ENCODE measurements at regions not wholly inside any gene's neighbourhood (a gene's known extent, or its start where the extent isn't known, plus 50 kb on each side); places are given as distances from the start of the nearest gene placed in this dataset.

- no peak for DNase-seq (ENCODE audit: low read depth)
- TF ChIP-seq CTCF (IDR thresholded peaks at IDR 0.05; ENCODE audit: insufficient read depth, low read length, poor library complexity, severe bottlenecking): no peak
- Histone ChIP-seq H3K4me3 (ENCODE audit: low read depth, low read length) (no peak overlapping the region), H3K36me3 (ENCODE audit: control insufficient read depth, insufficient read depth, low read length) (no peaks in the 10 kb centered on the region), H3K27me3 (ENCODE audit: control insufficient read depth, insufficient read depth, low read length) (no peaks in the 10 kb centered on the region)
These were observed 665.0 kb upstream of the MGMT start for GRCh38 chr10:128802062-128802461.

GRCh38 chr10:128803790-128804189 lies 663.3 kb upstream of the MGMT start:
- no peaks in the 10 kb centered on the region for H3K36me3 ChIP-seq (ENCODE audit: control insufficient read depth, insufficient read depth, low read length)
- DNase-seq (ENCODE audit: low read depth): no peak
- no peaks in the 10 kb centered on the region for H3K27me3 ChIP-seq (ENCODE audit: control insufficient read depth, insufficient read depth, low read length)

GRCh38 chr10:128804411-128804810 lies 662.6 kb upstream of the MGMT start:
- Histone ChIP-seq H3K27me3 (ENCODE audit: control insufficient read depth, insufficient read depth, low read length) (no peaks in the 10 kb centered on the region), H3K4me3 (ENCODE audit: low read depth, low read length) (no peak overlapping the region), H3K36me3 (ENCODE audit: control insufficient read depth, insufficient read depth, low read length) (no peaks in the 10 kb centered on the region)
- DNase-seq (ENCODE audit: low read depth): no peak
- no peak for TF ChIP-seq CTCF (IDR thresholded peaks at IDR 0.05; ENCODE audit: insufficient read depth, low read length, poor library complexity, severe bottlenecking)

More at GRCh38 chr10:128803790-128804189, 663.3 kb upstream of the MGMT start:
- TF ChIP-seq CTCF (IDR thresholded peaks at IDR 0.05; ENCODE audit: insufficient read depth, low read length, poor library complexity, severe bottlenecking): no peak
- H3K4me3 ChIP-seq (ENCODE audit: low read depth, low read length): no peak overlapping the region

- TF ChIP-seq CTCF (IDR thresholded peaks at IDR 0.05; ENCODE audit: insufficient read depth, low read length, poor library complexity, severe bottlenecking): no peak
- Histone ChIP-seq H3K4me3 (ENCODE audit: low read depth, low read length) (no peak overlapping the region), H3K36me3 (ENCODE audit: control insufficient read depth, insufficient read depth, low read length) (no peaks in the 10 kb centered on the region), H3K27me3 (ENCODE audit: control insufficient read depth, insufficient read depth, low read length) (no peaks in the 10 kb centered on the region)
- DNase-seq (ENCODE audit: low read depth): no peak
These were observed 658.1 kb upstream of the MGMT start for GRCh38 chr10:128808921-128809440.

- TF ChIP-seq CTCF (IDR thresholded peaks at IDR 0.05; ENCODE audit: insufficient read depth, low read length, poor library complexity, severe bottlenecking): no peak
- Histone ChIP-seq H3K36me3 (ENCODE audit: control insufficient read depth, insufficient read depth, low read length) (no peaks in the 10 kb centered on the region), H3K27me3 (ENCODE audit: control insufficient read depth, insufficient read depth, low read length) (no peaks in the 10 kb centered on the region), H3K4me3 (ENCODE audit: low read depth, low read length) (no peak overlapping the region)
- no peak for DNase-seq (ENCODE audit: low read depth)
These were observed 655.5 kb upstream of the MGMT start for GRCh38 chr10:128811511-128811910.

- Histone ChIP-seq H3K4me3 (ENCODE audit: low read depth, low read length) (no peak overlapping the region), H3K36me3 (ENCODE audit: control insufficient read depth, insufficient read depth, low read length) (no peaks in the 10 kb centered on the region), H3K27me3 (ENCODE audit: control insufficient read depth, insufficient read depth, low read length) (no peaks in the 10 kb centered on the region)
- no peak for DNase-seq (ENCODE audit: low read depth)
- no peak for TF ChIP-seq CTCF (IDR thresholded peaks at IDR 0.05; ENCODE audit: insufficient read depth, low read length, poor library complexity, severe bottlenecking)
These were observed 655.0 kb upstream of the MGMT start for GRCh38 chr10:128812000-128812399.

Measured in kidney epithelial cell (primary cell).